ENCODE measurements at regions not wholly inside any gene's neighbourhood (a gene's known extent, or its start where the extent isn't known, plus 50 kb on each side); places are given as distances from the start of the nearest gene placed in this dataset.

DNA sequence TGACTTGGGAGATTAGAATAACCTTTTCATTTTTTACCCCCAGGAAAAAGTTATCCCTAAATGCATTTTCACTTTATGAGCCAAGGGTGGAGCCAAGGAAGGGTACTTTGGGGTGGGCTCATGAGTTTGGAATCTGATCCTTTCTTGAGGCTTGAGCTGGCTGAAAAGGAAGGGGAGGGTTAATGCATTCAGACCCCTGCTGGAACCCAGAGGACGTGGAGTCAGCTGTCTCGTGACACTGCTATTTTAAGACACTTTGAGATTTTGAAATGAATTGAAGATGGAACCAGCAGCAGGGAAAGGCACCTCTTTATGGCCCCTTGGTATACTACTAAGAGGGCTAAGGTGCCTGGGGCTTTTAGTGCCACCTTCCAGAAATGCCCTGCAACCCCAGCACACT, 90.4 kb downstream of the MARCHF4 start:
- H3K4me3 ChIP-seq: no peak overlapping the region
- intact Hi-C loops (cut with DNase I, micrococcal nuclease): no loop called here
- DNase-seq (no peak), ATAC-seq (no peak)
- no peaks in the 10 kb centered on the region for H3K4me1 ChIP-seq (ENCODE audit: low read depth)
- no peaks in the 10 kb centered on the region for H3K9me3 ChIP-seq
- no peaks in the 10 kb centered on the region for H3K36me3 ChIP-seq (ENCODE audit: low read depth)
- TF ChIP-seq, protein P1, sequence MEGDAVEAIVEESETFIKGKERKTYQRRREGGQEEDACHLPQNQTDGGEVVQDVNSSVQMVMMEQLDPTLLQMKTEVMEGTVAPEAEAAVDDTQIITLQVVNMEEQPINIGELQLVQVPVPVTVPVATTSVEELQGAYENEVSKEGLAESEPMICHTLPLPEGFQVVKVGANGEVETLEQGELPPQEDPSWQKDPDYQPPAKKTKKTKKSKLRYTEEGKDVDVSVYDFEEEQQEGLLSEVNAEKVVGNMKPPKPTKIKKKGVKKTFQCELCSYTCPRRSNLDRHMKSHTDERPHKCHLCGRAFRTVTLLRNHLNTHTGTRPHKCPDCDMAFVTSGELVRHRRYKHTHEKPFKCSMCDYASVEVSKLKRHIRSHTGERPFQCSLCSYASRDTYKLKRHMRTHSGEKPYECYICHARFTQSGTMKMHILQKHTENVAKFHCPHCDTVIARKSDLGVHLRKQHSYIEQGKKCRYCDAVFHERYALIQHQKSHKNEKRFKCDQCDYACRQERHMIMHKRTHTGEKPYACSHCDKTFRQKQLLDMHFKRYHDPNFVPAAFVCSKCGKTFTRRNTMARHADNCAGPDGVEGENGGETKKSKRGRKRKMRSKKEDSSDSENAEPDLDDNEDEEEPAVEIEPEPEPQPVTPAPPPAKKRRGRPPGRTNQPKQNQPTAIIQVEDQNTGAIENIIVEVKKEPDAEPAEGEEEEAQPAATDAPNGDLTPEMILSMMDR (IDR thresholded peaks at IDR 0.05): no peak

DNA sequence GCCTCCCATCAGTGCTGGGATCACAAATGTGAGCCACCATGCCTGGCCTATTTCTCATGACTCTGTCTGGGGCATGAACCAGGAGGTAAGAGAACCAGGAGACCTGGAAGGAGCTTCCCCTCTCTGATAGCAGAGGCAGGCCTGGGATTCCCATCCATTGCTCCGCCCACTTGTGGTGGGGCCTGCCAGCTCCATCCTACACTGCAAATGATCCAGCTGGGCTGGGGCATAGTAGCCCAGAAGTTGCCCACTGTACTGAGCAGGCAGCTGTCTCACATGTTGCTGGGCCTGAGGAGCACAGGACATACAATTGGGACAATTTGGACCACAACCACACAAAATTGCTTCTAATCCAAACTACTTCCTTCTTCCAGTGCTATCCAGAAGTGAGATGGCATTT, 91.0 kb downstream of the MARCHF4 start:
- TF ChIP-seq, protein P1 (IDR thresholded peaks at IDR 0.05): no peak
- Histone ChIP-seq H3K4me1 (ENCODE audit: low read depth) (no peaks in the 10 kb centered on the region), H3K36me3 (ENCODE audit: low read depth) (no peaks in the 10 kb centered on the region), H3K9me3 (no peaks in the 10 kb centered on the region), H3K4me3 (no peak overlapping the region)
- intact Hi-C loops (cut with DNase I, micrococcal nuclease): no loop called here
- DNase-seq: no peak
- ATAC-seq: no peak

DNA sequence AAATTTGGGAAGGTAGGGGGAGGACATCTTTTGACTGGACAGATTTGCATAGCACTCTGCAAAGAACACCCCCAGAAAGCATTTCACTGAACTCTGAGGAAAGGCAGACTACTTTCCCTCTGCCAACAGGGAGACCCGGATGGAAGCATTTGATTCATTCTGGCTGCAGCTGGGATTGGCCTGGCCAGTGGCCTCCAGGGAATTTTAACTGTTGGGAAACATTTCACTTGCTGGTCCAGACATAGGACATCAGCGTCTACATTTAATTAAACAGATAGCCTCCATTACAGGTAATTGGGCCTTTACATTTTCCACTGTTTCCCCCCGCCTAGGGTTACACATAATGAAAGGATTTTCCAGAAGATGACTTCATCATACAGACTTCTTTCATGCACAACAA, 92.8 kb downstream of the MARCHF4 start:
- ATAC-seq: no peak
- Histone ChIP-seq H3K9me3 (no peaks in the 10 kb centered on the region), H3K4me3 (no peak overlapping the region), H3K4me1 (ENCODE audit: low read depth) (no peaks in the 10 kb centered on the region), H3K36me3 (ENCODE audit: low read depth) (no peaks in the 10 kb centered on the region)
- no peak for DNase-seq
- TF ChIP-seq, protein P1 (IDR thresholded peaks at IDR 0.05): no peak
- intact Hi-C loops (cut with DNase I, micrococcal nuclease): no loop called here

DNA sequence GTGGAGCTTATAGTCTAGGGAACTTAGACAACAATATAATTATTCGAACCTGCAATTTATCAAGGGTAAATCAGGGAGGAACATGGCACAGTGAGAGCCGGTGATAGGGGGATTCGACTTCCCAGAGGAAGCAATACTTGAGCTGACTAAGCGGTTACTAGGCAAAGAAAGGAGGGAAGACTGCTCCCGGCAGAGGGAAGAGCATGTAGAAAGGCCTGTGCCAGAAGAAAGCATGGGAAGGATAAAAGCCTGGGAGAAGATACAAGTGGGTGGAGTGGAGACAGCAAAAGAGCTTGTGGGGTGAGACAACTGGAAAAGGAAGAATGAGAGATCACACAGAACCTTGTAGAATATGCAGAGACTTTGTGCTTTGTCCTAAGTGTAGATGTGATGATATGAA, 93.3 kb downstream of the MARCHF4 start:
- ATAC-seq (no peak), DNase-seq (no peak)
- Histone ChIP-seq H3K4me3 (no peak overlapping the region), H3K9me3 (no peaks in the 10 kb centered on the region), H3K4me1 (ENCODE audit: low read depth) (no peaks in the 10 kb centered on the region), H3K36me3 (ENCODE audit: low read depth) (no peaks in the 10 kb centered on the region)
- TF ChIP-seq, protein P1 (IDR thresholded peaks at IDR 0.05): no peak
- intact Hi-C loops (cut with DNase I, micrococcal nuclease): no loop called here

DNA sequence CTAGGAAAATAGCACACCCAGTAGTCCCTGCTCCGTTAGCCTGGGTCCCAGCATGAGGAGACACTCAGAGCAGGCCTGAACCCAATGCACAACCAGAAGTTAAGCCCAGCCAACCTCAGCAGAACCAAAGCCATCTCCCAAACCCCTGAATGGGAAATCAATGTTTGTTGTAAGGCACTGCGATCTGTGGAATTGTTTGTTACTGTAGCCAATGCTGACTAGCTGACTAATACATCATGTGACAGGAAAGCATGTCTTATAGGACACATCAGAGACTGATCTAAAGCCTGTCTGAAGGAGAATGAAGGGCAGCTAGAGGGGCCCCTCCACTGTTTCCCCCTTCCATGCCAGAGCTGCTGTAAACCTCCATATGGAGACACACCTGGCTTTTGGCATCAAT, 96.4 kb downstream of the MARCHF4 start:
- H3K4me1 ChIP-seq (ENCODE audit: low read depth): no peaks in the 10 kb centered on the region
- ATAC-seq: no peak
- TF ChIP-seq, protein P1 (IDR thresholded peaks at IDR 0.05): no peak
- no peaks in the 10 kb centered on the region for H3K9me3 ChIP-seq
- intact Hi-C loops (cut with DNase I, micrococcal nuclease): no loop called here
- H3K4me3 ChIP-seq: no peak overlapping the region
- no peaks in the 10 kb centered on the region for H3K36me3 ChIP-seq (ENCODE audit: low read depth)
- DNase-seq: no peak

DNA sequence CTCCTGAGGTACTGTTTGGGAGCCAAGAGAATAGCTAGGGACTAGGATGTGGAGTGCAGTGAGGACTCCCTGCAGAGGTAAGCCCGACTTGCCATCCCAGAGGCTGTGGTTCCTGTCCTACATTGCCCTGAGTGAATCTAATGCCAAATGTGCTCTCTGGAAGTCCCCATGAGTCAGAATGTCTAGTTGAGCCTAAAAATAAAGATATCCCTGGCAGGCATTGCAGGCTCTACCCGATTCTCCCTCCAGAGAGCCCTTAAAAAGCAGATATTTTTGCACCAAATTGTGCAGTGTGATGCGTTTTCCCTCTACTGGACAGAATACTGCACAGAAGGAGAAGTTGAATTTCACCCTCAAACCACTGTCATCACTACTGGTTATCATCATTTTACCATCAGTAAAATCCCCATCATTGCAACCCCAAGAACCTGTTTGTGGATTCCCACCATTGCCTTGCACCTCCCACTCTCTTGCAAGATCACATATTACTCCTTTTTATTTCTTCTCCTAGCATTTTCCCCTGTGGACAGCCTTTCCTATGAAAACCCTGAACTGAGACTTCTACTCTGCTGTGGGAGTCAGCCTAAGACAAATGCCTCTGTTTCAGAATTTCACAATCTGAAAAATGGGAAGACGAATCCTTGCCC, 98.0 kb downstream of the MARCHF4 start:
- H3K4me3 ChIP-seq: no peak overlapping the region
- H3K4me1 ChIP-seq (ENCODE audit: low read depth): no peaks in the 10 kb centered on the region
- ATAC-seq (no peak), DNase-seq (no peak)
- TF ChIP-seq, protein P1 (IDR thresholded peaks at IDR 0.05): no peak
- no peaks in the 10 kb centered on the region for H3K36me3 ChIP-seq (ENCODE audit: low read depth)
- H3K9me3 ChIP-seq: no peaks in the 10 kb centered on the region
- intact Hi-C loops (cut with DNase I, micrococcal nuclease): no loop called here
